Body of pancreas (tissue), 4 donors: ENCODE measurements at regions not wholly inside any gene's neighbourhood (a gene's known extent, or its start where the extent isn't known, plus 50 kb on each side); places are given as distances from the start of the nearest gene placed in this dataset.

Experiments used
- ATAC-seq: fragments of 150-250 bp; one replicate; pipeline ENCODE4 v1.9.1; 2016
- DNase-seq, 4 donors: peaks; one replicate each; pipeline ENCODE4 v3.0.0-alpha.2; 2019
- H3K27ac ChIP-seq, 4 donors: fragments of 200-600 bp; sonication (generic); 1 replicate in 3 of 4; 2 replicates in 1 of 4; pipeline versions ENCODE4 v1.5.1 to v1.6.1; 2016 to 2019; ENCODE audit warnings: mild to moderate bottlenecking in 1 of 4, mixed read lengths in 1 of 4, moderate library complexity in 1 of 4
- H3K27me3 ChIP-seq, 2 donors: fragments of 200-600 bp; sonication (generic); one replicate each; pipeline ENCODE4 v1.6.0; 2016; ENCODE audit warnings: mild to moderate bottlenecking in 1 of 2
- H3K36me3 ChIP-seq, 2 donors: fragments of 200-600 bp; sonication (generic); replicated peaks in 1 of 2; 2 replicates each; pipeline ENCODE4 v1.5.1; 2016; ENCODE audit warnings: low read depth in 2 of 2; ENCODE audit not compliant: insufficient read depth in 1 of 2
- H3K4me1 ChIP-seq: fragments of 200-600 bp; sonication (generic); one replicate; pipeline ENCODE4 v1.6.0; 2016
- H3K4me3 ChIP-seq, 2 donors: fragments of 200-600 bp; sonication (generic); 1 replicate in 1 of 2; 2 replicates in 1 of 2; pipeline ENCODE4 v1.5.1; 2016 to 2019
- H3K9me3 ChIP-seq, 3 donors: fragments of 200-600 bp; sonication (generic); 1 replicate in 2 of 3; 2 replicates in 1 of 3; pipeline ENCODE4 v1.5.1; 2016
- POLR2A ChIP-seq, 3 donors: fragments of 450-650 bp; IDR thresholded peaks; one replicate each; pipeline ENCODE4 v1.6.1; 2016; ENCODE audit warnings: antibody characterized with exemption in 3 of 3, mild to moderate bottlenecking in 2 of 3
- WGBS, 2 donors: methylation state at CpG; one replicate each; pipeline ENCODE4 v1.1.5; 2017; 5-methylcytosine and 5-hydroxymethylcytosine counted together
- intact Hi-C: fragments of 100-400 bp; cut with DNase I; formaldehyde crosslinking; loops from one replicate; pipeline ENCODE4 v1.15.1; 2023
- TF ChIP-seq, protein P1 (sequence below), 7 experiments: fragments of 450-650 bp in 4 of 7; fragments of 200-600 bp in 3 of 7; sonication (generic) in 3 of 7; IDR thresholded peaks; one replicate each; pipeline ENCODE4 v1.5.1; 2016 to 2019; ENCODE audit warnings: antibody characterized with exemption in 7 of 7

DNA sequence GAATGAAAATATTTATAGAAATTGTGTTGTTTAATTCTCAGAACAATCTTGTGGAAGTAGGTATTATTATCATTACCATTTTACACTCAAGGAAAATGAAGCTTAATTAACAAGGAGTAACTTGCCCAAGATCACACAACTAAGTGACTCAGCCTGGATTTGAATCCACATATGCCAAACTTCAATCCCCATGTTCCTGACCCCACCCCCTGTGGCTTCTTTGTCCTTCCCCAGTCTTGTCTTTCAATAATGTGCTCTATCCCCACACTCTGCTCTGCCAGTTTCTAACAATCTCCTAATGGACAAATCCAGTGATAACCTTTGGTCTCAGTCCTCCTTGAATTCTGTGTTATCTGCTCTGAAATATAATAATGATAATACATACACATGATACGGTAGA, 355.2 kb downstream of the BMP4 start:
- H3K4me3 ChIP-seq, result no peak overlapping the region
- no peaks in the 10 kb centered on the region for H3K4me1 ChIP-seq
- no peak for ATAC-seq
- no peak overlapping the region for H3K27ac ChIP-seq
- WGBS, 2 donors, result 37 to 54% methylated on average over 1 of the region's 1 CpG
- H3K27me3 ChIP-seq, result no peaks in the 10 kb centered on the region
- no peaks in the 10 kb centered on the region for H3K36me3 ChIP-seq
- H3K9me3 ChIP-seq, result no peaks in the 10 kb centered on the region
- intact Hi-C loops, result no loop called here
- TF ChIP-seq, protein P1, sequence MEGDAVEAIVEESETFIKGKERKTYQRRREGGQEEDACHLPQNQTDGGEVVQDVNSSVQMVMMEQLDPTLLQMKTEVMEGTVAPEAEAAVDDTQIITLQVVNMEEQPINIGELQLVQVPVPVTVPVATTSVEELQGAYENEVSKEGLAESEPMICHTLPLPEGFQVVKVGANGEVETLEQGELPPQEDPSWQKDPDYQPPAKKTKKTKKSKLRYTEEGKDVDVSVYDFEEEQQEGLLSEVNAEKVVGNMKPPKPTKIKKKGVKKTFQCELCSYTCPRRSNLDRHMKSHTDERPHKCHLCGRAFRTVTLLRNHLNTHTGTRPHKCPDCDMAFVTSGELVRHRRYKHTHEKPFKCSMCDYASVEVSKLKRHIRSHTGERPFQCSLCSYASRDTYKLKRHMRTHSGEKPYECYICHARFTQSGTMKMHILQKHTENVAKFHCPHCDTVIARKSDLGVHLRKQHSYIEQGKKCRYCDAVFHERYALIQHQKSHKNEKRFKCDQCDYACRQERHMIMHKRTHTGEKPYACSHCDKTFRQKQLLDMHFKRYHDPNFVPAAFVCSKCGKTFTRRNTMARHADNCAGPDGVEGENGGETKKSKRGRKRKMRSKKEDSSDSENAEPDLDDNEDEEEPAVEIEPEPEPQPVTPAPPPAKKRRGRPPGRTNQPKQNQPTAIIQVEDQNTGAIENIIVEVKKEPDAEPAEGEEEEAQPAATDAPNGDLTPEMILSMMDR (IDR thresholded peaks at IDR 0.05), result no peak
- no peak for TF ChIP-seq POLR2A (IDR thresholded peaks at IDR 0.05)
- no peak for DNase-seq

DNA sequence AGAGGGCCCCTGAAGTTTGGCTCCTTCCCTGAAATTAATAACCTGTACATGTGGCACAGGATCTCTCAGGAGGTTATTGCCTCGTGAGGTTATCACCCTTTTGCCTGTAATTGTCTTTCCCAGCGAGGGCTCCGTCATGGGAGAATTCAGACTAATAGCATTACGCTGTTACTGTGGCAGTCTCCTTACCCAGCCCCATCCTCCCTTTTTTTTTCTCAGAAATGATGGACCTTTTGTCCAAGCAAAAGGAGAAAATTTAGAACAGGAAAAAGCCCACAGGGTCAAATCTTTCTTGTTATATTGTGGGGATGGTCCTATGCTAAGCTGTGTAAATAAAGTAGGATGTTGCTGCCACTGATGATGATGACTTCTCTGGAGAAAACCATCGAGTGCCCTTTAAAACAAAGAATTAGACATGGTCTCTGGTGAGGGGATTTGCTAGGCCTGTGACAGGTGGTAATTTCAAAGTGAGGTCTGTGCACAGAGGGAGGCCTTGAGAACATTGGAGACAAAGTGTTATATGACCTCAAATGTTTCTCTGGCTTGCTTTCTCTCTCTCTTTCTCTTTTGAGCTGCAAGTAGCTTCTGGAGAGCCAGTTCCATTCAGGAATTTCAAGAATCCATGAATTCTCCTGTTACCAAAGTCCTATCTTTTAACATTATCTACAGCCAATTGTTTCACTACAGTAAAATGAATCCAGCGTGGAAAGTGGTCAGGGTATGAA, 357.2 kb downstream of the BMP4 start:
- TF ChIP-seq POLR2A (IDR thresholded peaks at IDR 0.05), result no peak
- TF ChIP-seq, protein P1 (IDR thresholded peaks at IDR 0.05), result no peak
- H3K36me3 ChIP-seq, result no peaks in the 10 kb centered on the region
- 71 to 72% methylated on average over 6 of the region's 6 CpGs for WGBS, 2 donors
- no peak for DNase-seq
- no peak overlapping the region for H3K4me3 ChIP-seq
- H3K27me3 ChIP-seq, result no peaks in the 10 kb centered on the region
- H3K9me3 ChIP-seq, result no peaks in the 10 kb centered on the region
- no peaks in the 10 kb centered on the region for H3K4me1 ChIP-seq
- intact Hi-C loops, result no loop called here
- ATAC-seq, result no peak
- no peak overlapping the region for H3K27ac ChIP-seq

DNA sequence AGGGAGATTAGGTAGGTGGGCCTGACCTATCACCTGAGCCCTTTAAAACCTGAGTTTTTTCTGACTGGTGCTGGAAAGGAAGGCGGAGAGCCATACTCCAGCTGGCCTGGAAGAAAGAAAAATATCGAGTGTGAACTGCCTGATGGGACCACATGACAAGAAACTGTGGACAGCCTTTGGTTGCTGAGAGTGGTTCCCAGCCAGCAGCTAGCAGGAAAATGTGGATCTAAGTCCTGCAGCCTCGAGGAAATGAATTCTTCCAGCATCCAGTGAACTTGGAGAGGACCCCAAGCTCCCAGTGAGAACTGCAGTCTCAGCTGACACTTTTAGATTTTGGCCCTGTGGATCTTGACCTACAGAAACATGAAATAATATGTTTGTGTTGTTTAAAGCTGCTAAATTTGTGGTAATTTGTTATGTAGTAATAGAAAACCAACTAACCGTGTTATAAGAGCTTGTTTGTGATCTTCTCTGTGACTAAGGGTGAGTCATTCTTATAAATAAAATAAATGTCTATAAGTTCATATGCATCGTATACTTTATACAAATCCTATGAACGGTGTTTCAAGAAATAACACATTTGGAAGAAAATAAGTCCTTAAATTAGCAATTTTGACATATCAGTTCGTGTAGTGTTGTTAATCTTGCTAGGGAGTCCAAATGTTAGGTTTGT, 359.6 kb downstream of the BMP4 start:
- H3K4me1 ChIP-seq, result no peaks in the 10 kb centered on the region
- ATAC-seq, result no peak
- 66 to 80% methylated on average over 7 of the region's 7 CpGs for WGBS, 2 donors
- DNase-seq, result no peak
- H3K27me3 ChIP-seq, result no peaks in the 10 kb centered on the region
- no peaks in the 10 kb centered on the region for H3K9me3 ChIP-seq
- intact Hi-C loops, result no loop called here
- H3K36me3 ChIP-seq, result no peaks in the 10 kb centered on the region
- TF ChIP-seq POLR2A (IDR thresholded peaks at IDR 0.05), result no peak
- TF ChIP-seq, protein P1 (IDR thresholded peaks at IDR 0.05), result no peak
- H3K4me3 ChIP-seq, result no peak overlapping the region
- H3K27ac ChIP-seq, result no peak overlapping the region

DNA sequence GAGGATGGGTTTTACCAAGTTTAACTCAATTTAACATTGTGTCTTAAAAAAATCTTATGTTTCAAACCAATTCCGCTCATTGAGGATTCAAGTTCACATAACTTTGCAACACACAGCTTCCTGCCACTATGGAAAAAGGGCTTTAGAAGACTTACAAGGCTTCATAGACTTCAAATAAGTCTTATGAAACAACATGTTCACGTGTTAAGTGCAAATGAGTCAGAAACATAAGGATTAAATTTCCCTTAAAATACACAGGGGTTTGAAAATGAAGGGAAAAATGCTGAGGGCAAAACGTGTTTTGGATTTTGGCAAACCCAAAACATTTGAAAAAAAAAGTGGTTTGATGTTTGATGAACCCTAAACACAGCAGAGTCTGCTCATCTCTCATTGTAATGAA, 364.8 kb downstream of the BMP4 start:
- DNase-seq (no peak), ATAC-seq (no peak)
- no peak overlapping the region for H3K4me3 ChIP-seq
- no peaks in the 10 kb centered on the region for H3K36me3 ChIP-seq
- H3K27ac ChIP-seq, result no peak overlapping the region
- H3K27me3 ChIP-seq, result no peaks in the 10 kb centered on the region
- no peaks in the 10 kb centered on the region for H3K4me1 ChIP-seq
- TF ChIP-seq, protein P1 (IDR thresholded peaks at IDR 0.05), result no peak
- no peak for TF ChIP-seq POLR2A (IDR thresholded peaks at IDR 0.05)
- 61 to 64% methylated on average over 3 of the region's 3 CpGs for WGBS, 2 donors
- no peaks in the 10 kb centered on the region for H3K9me3 ChIP-seq
- intact Hi-C loops, result no loop called here

DNA sequence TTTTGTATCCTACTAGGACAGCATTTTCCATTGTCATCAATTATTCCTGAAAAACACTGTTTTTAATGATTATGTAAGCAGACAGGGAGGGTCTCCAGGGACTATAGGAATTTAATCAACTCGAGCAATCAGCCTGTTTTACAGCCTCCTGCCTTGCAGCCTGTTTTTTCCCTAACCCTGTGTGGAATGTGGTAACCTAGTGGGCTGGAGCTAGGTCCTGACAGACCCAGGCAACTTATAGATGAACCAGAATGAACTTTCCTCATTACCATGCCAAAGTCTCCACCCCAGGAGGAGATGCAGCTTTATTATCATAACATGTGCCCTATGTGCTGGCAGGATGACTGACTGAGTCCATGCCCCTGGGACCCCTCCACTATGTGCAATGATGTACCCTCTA, 375.1 kb downstream of the BMP4 start:
- TF ChIP-seq POLR2A (IDR thresholded peaks at IDR 0.05), result no peak
- TF ChIP-seq, protein P1 (IDR thresholded peaks at IDR 0.05), result no peak

More for the DNA sequence above, 375.1 kb downstream of the BMP4 start:
- no peaks in the 10 kb centered on the region for H3K4me1 ChIP-seq
- intact Hi-C loops, result no loop called here
- DNase-seq (no peak), ATAC-seq (no peak)
- 19 to 24% methylated on average over 1 of the region's 1 CpG for WGBS, 2 donors
- H3K4me3 ChIP-seq, result no peak overlapping the region
- no peaks in the 10 kb centered on the region for H3K9me3 ChIP-seq
- no peaks in the 10 kb centered on the region for H3K27me3 ChIP-seq
- no peaks in the 10 kb centered on the region for H3K36me3 ChIP-seq
- H3K27ac ChIP-seq, result no peak overlapping the region
